ENCODE measurements at regions not wholly inside any gene's neighbourhood (a gene's known extent, or its start where the extent isn't known, plus 50 kb on each side); places are given as distances from the start of the nearest gene placed in this dataset.

DNA sequence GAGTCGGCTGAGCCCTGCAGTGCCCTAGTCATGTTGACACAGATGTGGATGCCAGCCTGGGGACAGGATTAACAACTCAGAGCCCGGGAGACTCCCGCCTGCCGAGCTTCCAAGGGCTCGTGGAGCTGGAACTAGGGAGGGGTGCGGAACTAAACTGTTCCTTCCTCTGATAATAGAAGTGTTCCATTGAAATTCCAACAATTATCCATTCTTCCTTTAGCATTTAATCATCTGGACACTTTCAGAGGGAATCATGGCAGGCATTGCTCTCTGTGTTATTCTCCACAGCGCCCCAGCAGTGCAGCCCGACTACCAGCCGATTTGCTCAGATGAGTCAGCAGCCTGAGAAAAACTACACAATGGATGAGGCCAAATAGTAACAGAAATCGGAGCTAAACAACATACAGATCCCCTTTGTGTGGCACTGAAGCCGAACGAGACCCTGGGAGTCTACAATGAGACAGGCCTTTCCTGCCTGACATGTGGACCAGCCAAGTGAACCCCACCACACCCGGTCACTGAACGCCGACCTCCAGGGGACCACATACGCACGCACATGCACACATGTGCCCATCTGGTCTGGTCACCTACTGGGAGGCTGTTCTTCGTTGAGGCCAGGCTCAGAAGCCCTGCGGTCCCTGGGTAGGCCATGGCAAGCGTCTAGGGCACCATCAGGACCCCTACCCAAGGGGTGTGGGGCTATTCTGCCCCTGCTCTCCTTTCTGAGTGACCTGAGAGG, 238.4 kb upstream of the AFDN start:
- no peak for DNase-seq (ENCODE audit: low spot score)
- no peak overlapping the region for H3K4me3 ChIP-seq (ENCODE audit: severe bottlenecking)
- TF ChIP-seq, protein P1, sequence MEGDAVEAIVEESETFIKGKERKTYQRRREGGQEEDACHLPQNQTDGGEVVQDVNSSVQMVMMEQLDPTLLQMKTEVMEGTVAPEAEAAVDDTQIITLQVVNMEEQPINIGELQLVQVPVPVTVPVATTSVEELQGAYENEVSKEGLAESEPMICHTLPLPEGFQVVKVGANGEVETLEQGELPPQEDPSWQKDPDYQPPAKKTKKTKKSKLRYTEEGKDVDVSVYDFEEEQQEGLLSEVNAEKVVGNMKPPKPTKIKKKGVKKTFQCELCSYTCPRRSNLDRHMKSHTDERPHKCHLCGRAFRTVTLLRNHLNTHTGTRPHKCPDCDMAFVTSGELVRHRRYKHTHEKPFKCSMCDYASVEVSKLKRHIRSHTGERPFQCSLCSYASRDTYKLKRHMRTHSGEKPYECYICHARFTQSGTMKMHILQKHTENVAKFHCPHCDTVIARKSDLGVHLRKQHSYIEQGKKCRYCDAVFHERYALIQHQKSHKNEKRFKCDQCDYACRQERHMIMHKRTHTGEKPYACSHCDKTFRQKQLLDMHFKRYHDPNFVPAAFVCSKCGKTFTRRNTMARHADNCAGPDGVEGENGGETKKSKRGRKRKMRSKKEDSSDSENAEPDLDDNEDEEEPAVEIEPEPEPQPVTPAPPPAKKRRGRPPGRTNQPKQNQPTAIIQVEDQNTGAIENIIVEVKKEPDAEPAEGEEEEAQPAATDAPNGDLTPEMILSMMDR (IDR thresholded peaks at IDR 0.05; ENCODE audit: poor library complexity, severe bottlenecking) = no peak
- no peaks in the 10 kb centered on the region for H3K27me3 ChIP-seq (ENCODE audit: insufficient read depth, poor library complexity, severe bottlenecking)
- no peaks in the 10 kb centered on the region for H3K36me3 ChIP-seq (ENCODE audit: low read depth)
- ATAC-seq (ENCODE audit: low read depth) = 0 out of 3 replicates have a peak, but pooled peaks have one; percentile 46
- H3K27ac ChIP-seq (ENCODE audit: poor library complexity, severe bottlenecking) = no peak overlapping the region
- H3K9me3 ChIP-seq (ENCODE audit: severe bottlenecking) = no peaks in the 10 kb centered on the region
- no peaks in the 10 kb centered on the region for H3K4me1 ChIP-seq (ENCODE audit: insufficient read depth, poor library complexity, severe bottlenecking)

DNA sequence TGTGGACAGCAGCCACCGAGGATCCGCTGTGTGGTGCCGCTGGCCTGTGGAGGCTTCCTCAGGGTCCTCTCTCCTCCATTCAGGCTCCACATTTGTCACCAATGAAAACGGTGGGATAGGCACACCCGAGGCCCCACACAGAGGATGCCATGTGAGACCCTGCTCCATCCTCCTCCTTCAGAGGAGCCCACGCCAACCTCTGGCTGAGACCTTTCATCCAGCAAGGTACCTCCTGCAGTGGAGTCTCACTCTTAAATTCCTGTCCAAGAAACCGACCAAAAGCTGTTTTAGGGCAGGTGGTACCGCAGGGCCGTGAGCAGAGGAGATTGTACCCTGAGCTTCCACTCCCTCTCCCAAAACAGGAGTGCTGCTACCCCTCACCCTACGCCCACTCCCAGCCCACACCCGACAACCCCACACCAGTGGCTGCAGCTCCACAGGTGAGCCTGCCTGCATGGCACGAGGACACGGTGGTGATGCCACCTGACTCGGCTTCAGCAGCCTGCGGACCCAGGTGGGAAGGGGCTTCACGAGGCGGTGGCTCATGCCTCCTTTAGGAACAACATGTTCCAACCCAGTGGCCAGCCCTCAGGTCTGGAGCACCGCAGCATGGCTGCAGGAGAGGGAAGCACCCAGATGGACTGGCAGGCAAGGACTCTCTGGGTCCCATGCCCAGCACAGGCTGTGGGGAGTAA, 237.6 kb upstream of the AFDN start:
- TF ChIP-seq, protein P1 (IDR thresholded peaks at IDR 0.05; ENCODE audit: poor library complexity, severe bottlenecking) = no peak
- H3K36me3 ChIP-seq (ENCODE audit: low read depth) = no peaks in the 10 kb centered on the region
- no peak for DNase-seq (ENCODE audit: low spot score)
- ATAC-seq (ENCODE audit: low read depth) = no peak
- H3K27me3 ChIP-seq (ENCODE audit: insufficient read depth, poor library complexity, severe bottlenecking) = no peaks in the 10 kb centered on the region
- H3K27ac ChIP-seq (ENCODE audit: poor library complexity, severe bottlenecking) = no peak overlapping the region
- H3K9me3 ChIP-seq (ENCODE audit: severe bottlenecking) = no peaks in the 10 kb centered on the region
- no peaks in the 10 kb centered on the region for H3K4me1 ChIP-seq (ENCODE audit: insufficient read depth, poor library complexity, severe bottlenecking)
- H3K4me3 ChIP-seq (ENCODE audit: severe bottlenecking) = no peak overlapping the region

DNA sequence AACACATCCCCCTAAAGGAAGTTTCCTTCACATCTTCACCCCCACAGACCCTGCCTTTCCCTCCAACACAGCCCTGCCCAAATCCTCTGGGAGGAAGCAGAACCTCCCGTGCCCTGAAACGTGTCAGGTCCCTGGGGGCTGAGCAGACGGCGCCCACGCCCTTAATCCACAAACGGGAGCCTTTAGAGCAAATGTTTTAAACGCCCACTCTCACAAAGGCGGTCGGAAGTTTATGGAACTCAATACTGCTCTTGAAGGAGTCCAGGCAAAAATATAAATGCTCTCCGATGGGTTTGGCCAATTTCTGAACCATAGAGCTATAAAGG, 237.1 kb upstream of the AFDN start:
- Histone ChIP-seq H3K4me3 (ENCODE audit: severe bottlenecking) (no peak overlapping the region), H3K4me1 (ENCODE audit: insufficient read depth, poor library complexity, severe bottlenecking) (no peaks in the 10 kb centered on the region), H3K27me3 (ENCODE audit: insufficient read depth, poor library complexity, severe bottlenecking) (no peaks in the 10 kb centered on the region), H3K9me3 (ENCODE audit: severe bottlenecking) (no peaks in the 10 kb centered on the region), H3K36me3 (ENCODE audit: low read depth) (no peaks in the 10 kb centered on the region), H3K27ac (ENCODE audit: poor library complexity, severe bottlenecking) (no peak overlapping the region)
- TF ChIP-seq, protein P1 (IDR thresholded peaks at IDR 0.05; ENCODE audit: poor library complexity, severe bottlenecking) = no peak
- DNase-seq (ENCODE audit: low spot score) (no peak), ATAC-seq (ENCODE audit: low read depth) (no peak)

DNA sequence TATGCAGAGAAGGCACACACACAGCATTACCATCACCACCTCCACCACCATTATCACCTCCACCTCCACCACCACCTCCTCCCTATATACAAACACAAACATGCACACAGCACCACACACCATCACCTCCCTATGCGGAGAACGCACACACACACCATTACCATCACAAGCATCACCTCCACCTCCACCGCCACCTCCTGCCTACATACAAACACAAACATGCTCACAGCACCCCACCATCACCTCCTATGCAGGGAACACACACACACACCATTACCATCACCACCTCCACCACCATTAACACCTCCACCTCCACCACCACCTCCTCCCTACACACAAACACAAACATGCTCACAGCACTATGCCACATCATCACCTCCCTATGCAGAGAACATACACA, 236.5 kb upstream of the AFDN start:
- DNase-seq (ENCODE audit: low spot score) (no peak), ATAC-seq (ENCODE audit: low read depth) (no peak)
- H3K27ac ChIP-seq (ENCODE audit: poor library complexity, severe bottlenecking) = no peak overlapping the region
- no peaks in the 10 kb centered on the region for H3K9me3 ChIP-seq (ENCODE audit: severe bottlenecking)
- no peaks in the 10 kb centered on the region for H3K36me3 ChIP-seq (ENCODE audit: low read depth)
- no peaks in the 10 kb centered on the region for H3K27me3 ChIP-seq (ENCODE audit: insufficient read depth, poor library complexity, severe bottlenecking)
- H3K4me1 ChIP-seq (ENCODE audit: insufficient read depth, poor library complexity, severe bottlenecking) = no peaks in the 10 kb centered on the region
- TF ChIP-seq, protein P1 (IDR thresholded peaks at IDR 0.05; ENCODE audit: poor library complexity, severe bottlenecking) = no peak
- no peak overlapping the region for H3K4me3 ChIP-seq (ENCODE audit: severe bottlenecking)

Measured in RWPE2 (cell line).